HG03521 (cell line): ENCODE measurements at regions not wholly inside any gene's neighbourhood (a gene's known extent, or its start where the extent isn't known, plus 50 kb on each side); places are given as distances from the start of the nearest gene placed in this dataset.

Source experiments
- ATAC-seq: cut with Tn5 transposase; IDR thresholded peaks from one replicate; pipeline ENCODE4 v1.9.1; 2021; ENCODE audit warnings: mild to moderate bottlenecking, moderate library complexity; ENCODE audit not compliant: unreplicated experiment

DNA sequence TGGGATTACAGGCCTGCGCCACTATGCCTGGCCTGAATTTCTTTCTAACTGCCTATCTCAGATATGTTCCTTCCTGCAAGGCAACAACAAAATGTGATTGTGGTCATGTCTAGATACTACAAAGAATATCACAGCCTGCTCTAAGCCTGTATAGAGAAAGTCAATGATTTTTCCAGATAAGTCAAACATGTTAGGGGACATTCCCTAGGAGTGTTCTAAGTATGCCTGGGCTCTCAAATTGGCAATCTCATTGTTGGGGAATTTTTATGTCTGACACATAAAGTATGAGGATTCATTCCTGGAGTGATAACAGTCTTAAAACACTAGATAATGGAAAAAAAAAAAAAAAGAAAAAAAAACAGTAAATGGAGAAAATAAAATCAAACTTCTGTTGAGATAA lies 406.1 kb downstream of the GATA3 start:
- no peak for ATAC-seq

DNA sequence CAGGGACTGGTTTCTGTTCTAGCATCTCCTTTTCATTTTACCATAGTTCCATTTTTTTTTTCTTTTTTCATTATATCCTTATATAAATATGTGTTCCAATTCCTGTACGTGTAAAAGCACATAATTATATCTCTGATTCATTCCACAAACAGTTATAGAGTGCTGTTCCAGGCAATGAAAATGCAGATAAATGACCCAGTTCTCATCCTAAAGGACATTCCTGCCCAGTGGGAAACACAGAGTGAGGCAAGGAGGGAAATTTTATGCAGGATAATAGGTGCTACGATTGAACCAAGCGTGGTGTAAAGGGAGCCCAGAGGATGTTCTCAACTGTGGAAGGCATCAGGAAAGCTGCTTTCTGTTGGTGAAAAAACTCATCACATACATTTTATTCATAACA lies 408.1 kb downstream of the GATA3 start:
- no peak for ATAC-seq

DNA sequence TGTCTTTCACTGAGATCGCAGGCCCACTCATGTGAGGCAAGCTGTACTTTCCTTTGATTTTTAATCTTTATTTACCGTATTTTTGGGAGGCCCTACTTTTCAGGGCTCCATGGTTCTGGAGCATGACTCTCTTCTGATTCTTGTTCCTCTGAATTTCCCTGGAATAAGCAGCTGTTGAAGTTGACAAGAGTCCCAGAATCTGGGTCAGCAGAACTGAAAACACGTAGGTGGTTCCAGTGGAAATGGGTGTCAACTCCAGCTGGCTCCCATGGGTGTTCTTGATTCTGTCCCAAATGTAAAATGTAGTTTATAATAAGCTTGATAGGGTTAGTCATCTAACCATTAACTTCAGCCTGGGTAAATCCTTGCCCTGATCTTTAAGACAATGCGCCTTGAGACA lies 409.4 kb downstream of the GATA3 start:
- ATAC-seq: no peak

DNA sequence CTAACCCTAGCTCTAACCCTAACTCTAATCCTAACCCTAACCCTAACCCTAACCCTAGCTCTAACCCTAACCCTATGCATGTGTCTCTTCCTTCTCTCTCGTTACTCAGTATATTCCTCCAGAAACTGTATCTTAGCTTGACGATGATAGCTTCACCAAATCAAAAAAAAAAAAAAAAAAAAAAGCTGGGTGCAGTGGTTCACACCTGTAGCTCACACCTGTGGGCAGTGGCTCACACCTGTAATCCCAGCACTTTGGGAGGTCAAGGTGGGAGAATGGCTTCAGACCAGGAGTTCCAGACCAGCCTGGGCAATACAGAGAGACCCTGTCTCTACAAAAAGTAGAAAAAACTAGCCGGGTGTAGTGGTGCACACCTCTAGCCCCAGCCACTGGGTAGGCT lies 414.0 kb downstream of the GATA3 start:
- ATAC-seq: no peak

DNA sequence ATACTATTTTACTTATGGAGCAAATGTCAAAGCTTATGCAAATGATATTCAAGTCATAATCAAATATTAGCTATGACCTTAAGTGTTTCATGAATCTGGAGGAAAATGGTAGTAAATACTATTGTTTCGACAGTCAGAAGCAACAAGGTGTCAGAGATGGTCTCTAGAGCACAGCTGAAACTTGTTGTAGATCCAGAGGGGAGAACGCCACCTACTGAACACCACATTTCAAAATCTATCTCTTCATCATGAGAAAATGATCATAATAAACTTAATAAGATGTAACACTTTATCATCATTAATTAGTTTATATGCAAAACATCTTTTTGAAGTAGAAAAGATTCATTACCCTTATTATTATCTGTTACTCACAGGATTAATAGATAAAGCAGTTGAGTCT lies 418.7 kb downstream of the GATA3 start:
- no peak for ATAC-seq

DNA sequence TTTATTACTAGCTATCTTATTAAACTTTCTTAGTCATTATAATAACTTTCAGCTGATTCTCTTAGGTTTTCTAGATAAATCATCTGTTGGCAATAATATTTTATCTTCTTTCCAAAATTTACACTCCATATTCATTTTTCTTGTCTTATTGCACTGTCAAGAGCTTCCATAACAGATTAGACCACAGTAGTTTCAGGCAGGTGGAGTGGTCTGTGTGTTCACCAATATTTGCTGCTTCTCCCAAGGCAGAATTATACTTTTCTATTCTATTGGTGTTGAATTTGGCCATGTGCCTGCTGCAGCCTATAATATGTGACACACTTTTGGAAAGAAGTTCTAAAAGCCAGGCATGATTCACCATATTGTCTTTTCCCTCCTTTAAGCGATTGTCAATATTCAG lies 422.8 kb downstream of the GATA3 start:
- no peak for ATAC-seq

DNA sequence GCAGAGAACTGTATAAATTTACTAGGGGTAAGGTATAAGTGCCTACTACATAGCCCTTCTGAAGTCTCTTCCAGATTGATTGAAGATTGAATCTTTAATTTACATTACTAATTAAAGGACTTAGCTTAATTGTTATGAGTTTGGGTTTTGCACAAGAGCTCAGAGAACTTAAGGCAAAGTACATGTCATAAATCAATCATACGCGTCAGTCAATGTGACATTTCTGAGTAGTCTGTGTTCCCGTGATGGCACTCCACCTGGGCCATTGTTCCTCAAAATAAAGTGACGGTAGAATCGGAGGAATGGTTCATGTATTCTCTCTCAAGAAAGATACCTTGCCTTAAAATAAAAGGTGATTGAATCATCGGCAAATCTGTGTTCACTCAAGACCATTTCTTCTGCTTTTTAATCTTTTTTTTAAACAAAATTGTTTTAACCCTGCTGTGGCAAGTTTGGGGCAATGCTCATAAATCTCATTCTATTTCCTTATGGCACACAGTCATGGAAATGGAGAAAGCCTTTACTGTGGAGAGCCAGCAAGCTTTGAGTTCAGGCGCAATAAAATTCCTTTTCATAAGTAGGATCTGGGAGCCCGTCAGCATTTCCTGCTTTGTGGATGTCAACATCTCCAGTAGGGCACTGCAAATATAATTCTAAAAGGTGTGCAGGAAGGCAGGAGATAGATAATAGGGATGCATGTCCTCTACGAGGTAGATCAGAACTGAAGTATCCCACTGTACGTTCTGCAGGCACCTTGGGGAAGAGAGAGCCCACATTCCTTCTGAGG lies 427.4 kb downstream of the GATA3 start:
- no peak for ATAC-seq

DNA sequence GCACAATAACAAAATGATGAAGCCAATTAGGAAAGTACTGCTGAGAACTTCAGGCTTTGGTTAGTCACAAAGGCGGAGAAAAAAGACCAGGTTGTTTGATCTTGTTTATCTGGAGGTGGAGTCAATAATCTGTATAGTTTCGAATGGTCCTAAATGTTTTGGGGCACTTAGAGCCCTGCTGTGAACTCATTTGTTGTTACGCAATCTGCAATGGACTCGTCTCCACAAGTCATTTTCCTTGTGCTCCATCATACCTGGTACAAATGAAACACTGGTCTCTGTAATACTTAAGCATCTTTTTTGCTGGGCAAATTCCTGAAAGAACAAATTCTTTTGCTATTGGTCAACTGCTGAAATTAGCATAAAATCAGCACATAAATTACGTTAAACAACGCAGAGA lies 430.5 kb downstream of the GATA3 start:
- ATAC-seq: no peak

DNA sequence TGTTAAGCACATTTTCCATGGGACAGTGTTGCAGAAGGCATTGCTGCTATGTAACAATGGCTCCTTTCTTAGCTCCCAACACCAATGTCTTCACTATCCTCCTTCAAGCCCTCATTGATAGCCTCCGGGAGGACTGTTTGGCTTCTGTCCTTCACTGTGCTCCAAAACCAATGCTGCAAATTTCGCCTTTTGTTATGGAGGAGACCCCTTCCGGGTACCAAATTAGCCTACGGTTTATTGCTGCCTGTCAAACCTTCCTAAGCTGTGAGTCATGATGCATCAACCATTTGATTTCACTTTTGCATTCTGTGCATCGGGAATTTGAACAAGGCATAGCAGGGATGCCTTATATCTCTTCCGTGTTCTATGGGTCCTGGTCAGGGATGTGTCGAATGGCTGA lies 432.9 kb downstream of the GATA3 start:
- no peak for ATAC-seq

DNA sequence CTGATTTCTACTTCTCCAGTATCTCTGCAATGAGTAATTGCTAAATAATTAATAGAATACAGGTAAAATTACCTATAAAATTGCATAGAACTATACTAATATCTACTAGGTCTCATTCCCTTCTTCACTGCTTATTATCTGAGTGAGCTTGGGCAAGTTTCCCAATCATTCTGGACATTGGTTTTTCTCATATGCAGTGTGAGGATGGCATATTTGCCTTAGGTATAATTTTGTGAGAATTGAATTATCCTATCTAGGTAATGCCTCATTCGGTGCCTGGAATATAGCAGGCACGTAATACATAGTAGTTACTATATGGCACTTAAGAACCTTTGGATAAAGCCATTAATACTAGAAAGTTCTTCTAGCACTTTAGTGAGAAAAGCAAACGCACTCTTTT lies 434.7 kb downstream of the GATA3 start:
- ATAC-seq: no peak

DNA sequence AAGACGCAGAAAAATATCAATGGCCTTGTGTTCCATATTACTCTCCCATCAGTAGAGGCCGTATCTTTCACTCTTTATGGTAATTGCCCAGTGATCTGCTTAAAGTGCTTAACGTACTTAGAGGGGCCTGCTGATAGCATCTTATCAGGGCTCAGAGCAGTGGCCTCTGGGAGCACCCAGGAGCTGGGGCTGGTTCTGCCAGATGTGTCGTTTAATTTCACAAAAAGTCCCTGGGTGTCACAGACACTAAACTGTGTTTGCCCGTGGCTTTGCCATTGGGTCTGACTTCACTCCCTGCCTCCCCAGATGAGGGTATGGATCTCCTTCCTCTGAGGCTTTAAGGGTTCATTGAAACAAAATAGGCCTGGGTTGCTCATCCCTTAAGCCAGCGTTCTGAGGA lies 435.3 kb downstream of the GATA3 start:
- ATAC-seq: no peak

DNA sequence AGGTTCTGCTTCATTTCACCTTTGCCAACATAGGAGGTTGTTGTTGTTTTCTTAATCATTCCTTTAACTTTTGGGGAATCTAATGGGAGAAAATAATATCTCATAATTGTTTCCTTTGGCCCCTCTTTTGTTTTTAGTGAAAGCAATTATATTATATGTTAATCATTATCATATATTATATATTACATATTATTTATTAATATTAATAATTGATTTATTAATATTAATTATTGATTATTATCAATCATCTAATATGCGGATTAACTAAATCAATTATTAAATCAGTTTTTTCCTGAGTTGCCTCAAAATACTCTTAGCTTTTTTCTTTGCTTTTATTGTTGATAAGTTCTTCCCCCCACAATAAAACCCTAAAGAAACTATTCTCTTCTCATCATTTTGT lies 443.8 kb downstream of the GATA3 start:
- no peak for ATAC-seq

DNA sequence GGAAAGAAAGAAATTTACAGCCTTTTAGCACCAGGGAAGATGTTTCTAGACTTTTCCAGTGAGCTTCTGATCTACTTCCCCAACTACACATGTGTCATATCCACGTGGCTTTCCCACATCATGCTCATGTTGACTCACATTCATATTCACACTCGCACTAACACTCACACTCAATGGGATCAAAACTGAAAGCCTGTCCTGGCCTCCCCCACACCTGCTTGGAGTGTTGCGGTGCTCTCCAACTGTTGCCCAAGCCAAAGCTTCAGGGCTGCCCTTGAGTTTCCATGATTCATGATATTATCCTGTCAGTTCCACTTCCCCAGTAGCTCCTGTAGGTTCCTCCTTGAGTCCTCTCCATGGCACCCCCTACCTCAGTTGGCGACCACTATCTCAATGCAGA lies 444.4 kb downstream of the GATA3 start:
- no peak for ATAC-seq

DNA sequence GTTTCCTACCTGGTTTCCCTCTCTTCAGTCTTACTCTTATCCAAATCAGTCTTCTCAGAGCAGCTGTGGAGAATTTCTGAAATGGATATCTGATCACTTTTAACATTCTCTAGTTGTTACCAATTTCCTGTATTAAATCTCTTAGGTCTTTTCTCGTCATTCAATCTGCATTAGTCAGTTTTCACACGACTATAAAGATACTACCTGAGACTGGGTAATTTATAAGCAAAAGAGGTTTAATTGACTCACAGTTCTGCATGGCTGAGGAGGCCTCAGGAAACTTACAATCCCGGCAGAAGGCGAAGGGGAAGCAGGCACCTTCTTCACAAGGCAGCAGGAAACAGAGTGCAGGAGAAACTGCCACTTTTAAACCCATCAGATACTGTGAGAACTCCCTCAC lies 444.8 kb downstream of the GATA3 start:
- ATAC-seq: no peak

DNA sequence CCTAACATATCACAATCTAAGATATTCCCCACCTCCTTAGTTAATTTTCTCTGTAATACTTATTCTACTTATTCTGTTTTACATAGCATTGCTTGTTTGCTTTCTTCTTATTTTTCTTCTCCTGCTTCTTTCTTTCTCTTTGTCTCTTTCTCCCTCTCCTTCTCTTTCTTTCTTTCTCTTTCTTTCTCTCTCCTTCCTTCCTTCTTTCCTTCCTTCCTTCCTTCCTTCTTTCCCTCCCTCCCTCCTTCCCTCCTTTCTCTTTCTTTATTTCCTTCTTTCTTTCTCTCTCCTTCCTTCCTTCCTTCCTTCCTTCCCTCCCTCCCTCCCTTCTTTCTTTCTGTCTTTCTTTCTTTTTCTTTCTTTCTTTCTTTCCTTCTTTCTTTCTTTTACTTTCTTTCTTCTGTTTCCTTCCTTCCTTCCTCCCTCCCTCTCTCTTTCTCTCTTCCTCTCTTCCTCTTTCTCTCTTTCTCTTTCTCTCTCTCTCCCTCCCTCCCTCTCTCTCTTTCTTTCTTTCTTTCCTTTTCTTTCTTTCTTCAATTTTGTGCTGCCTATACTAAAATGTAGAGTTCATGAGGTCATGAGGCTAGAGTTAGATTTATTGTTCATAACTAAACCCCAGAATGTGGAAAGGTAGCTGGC lies 445.4 kb downstream of the GATA3 start:
- ATAC-seq: no peak

DNA sequence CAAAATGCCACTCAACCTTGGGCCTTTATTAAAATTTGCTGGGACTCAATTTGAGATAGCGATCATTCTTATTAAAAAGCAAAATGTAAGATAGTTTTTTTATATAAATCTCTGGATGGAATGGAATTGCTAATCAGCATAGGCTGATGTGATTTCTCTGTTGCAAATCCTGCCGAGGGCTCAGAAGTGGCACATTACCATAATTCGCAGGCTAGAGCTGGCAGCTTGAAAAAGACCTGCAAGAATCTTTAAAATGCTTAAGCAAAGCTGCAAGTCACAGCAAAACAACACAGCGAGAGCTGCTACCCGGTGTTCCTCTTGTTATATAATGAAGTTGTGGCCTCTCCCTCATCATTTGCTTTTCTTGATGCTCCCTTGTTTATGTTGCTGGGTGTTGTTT lies 448.1 kb downstream of the GATA3 start:
- ATAC-seq: no peak

DNA sequence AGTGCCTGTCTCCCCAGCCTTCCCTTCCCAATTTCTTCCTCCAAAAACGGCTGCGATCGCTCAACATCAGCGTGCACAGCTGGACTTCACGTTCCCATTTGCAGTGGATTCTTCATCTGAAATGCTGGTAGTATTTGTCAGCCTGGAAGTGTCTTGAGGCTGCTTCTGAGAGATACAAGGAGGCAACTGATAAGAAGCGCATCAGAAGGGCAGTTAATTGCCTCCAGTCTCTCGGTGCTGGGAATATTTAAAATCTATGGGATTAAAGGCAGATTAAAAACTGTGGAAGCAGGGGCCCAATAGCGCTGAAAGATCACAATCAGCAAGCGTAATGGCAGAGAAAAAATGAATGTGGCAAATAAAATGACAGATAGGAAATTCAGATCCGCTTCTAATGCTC lies 450.0 kb downstream of the GATA3 start:
- ATAC-seq: no peak

DNA sequence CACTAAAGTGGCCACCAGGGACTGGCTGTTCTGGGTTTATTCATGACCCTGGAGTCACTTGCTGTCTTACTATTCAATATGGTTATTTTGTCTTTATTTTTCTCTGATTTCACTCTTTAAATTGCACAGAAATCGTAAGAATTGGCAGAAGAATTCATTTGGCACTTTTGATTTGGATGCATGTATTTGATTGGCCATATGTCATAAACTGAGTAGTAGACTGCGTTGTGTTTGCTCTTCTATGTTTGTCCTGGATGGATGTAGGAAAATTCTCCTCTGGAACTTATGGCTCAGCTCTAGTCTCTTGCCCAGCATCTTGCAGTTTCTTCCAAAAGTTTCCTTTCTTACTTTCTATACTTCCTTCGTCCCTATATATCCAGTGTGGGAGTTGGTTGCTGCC lies 452.7 kb downstream of the GATA3 start:
- no peak for ATAC-seq

DNA sequence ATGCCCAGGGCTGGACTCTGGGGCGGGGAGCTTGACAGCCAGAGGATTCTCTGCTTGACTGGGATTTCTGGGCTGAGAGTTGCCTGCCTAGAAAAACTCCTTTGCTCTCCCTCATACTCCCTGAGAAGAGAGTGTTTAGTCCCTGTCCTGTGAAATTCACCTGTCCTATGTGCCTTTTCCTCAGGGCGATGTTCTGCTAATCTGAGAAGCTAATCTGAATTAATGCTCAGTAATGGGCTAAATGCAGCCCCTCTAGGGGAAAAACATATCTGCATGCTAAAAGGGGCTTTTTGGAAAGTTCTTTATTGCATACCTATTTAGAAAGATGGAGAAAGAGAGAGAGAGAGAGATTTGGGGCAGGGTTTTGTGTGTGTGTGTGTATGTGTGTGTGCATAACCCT lies 454.4 kb downstream of the GATA3 start:
- ATAC-seq: no peak

DNA sequence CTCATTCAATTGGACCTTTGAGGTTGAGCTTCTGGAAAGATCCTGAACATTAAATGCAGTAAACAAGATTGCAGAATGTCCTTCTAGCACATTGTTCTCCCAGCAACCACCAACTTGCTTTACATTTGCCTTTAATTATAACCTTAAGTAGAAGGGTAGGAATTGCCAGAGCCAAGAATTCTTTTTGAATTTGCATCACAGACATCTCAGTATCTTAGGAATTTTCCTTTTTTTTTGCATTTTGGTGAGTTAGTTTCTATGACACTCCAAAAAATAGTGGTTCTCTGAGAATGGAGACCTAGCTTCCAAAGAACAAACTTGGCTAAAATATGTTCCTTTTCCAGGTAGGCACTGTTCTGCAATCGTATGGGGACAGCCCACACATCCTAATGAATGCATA lies 456.0 kb downstream of the GATA3 start:
- no peak for ATAC-seq

DNA sequence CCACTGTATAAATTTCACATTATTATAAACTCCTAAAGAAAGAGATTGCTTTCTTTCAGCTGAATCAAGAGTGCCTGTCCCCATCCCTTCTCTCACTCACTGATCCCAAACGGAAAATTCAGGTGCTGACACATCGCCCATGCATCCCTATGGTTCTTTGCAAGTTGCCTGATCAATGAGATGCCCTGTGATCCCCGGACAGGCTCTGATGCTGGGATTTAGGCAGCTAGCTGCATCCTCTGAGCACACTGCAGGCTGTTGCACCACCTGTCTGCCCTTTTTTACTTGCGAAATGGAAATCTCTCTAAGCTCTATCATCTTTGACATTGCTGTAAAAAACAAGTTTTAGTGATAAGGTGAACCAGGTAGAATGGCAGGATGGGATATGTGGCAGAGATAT lies 456.5 kb downstream of the GATA3 start:
- ATAC-seq: no peak

DNA sequence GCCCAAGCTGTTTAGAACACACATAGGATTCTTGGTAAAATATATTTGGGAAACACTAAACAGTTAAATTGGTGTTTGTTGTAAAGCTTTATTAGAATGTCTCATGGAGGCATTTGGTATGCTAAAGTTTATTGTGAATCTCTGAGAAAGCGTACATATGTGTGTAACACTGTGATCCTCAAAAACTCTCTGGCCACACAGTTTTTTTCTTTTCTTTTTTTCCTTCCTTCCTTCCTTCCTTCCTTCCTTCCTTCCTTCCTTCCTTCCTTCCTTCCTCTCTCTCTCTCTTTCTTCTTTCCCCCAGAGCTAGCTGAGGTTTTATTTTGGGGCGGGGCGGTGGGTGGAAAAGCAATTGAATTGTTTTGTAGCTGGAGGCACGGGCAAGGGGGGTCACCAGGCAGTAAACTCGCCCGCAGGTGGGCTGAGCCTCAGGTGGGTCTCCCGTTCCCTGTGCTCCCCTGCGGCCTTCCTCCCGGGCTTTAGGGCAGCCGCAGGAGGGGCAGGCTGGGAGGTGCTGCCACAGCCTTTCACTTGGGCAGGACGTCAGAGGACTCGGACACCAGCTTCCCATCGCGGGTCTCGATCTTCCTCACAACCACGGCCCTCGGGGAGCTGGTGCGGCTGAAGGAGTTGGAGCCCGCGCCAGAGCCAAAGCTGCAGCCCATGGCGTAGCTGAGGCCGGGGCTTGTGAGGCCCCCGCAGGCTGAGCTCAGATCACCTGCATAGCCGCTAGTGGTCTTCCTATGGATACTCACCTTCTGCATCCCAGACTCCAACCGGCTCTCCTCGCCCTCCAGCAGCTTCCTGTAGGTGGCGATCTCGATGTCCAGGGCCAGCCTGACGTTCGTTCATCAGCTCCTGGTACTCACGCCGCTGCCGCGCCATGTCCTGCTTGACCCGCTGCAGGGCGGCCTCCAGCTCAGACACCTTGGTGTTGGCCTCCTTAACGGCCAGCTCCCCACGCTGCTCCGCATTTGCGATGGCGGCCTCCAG lies 459.0 kb downstream of the GATA3 start:
- ATAC-seq: no peak
